Central memory CD8-positive, alpha-beta T cell (primary cell): ENCODE measurements at regions not wholly inside any gene's neighbourhood (a gene's known extent, or its start where the extent isn't known, plus 50 kb on each side); places are given as distances from the start of the nearest gene placed in this dataset.

Source experiments
- ATAC-seq: fragments of 150-1000 bp; cut with Tn5 transposase; replicated peaks from 2 replicates; pipeline ENCODE4 v1.10.0; 2022; ENCODE audit warnings: mild to moderate bottlenecking, moderate FRiP score, moderate number of reproducible peaks; ENCODE audit not compliant: poor library complexity, severe bottlenecking; ENCODE audit errors: extremely low read depth
- DNase-seq, 2 donors: peaks; one replicate each; pipeline ENCODE4 v3.0.0; 2021; ENCODE audit warnings: low spot score in 2 of 2
- H3K27ac Mint-ChIP-seq: one replicate; pipeline ENCODE4 v1.8.0; 2022; ENCODE audit warnings: low read depth, mild to moderate bottlenecking, moderate library complexity, mixed read lengths
- H3K27me3 Mint-ChIP-seq: one replicate; pipeline ENCODE4 v1.8.0; 2022; ENCODE audit warnings: mixed read lengths
- H3K36me3 Mint-ChIP-seq: one replicate; pipeline ENCODE4 v1.8.0; 2022; ENCODE audit warnings: mild to moderate bottlenecking, moderate library complexity, mixed read lengths; ENCODE audit not compliant: insufficient read depth
- H3K4me1 Mint-ChIP-seq: one replicate; pipeline ENCODE4 v1.8.0; 2022; ENCODE audit warnings: mixed read lengths
- H3K4me3 Mint-ChIP-seq: one replicate; pipeline ENCODE4 v1.8.0; 2022; ENCODE audit warnings: mild to moderate bottlenecking, moderate library complexity, mixed read lengths
- H3K9me3 Mint-ChIP-seq: one replicate; pipeline ENCODE4 v1.8.0; 2022; ENCODE audit warnings: mixed read lengths

DNA sequence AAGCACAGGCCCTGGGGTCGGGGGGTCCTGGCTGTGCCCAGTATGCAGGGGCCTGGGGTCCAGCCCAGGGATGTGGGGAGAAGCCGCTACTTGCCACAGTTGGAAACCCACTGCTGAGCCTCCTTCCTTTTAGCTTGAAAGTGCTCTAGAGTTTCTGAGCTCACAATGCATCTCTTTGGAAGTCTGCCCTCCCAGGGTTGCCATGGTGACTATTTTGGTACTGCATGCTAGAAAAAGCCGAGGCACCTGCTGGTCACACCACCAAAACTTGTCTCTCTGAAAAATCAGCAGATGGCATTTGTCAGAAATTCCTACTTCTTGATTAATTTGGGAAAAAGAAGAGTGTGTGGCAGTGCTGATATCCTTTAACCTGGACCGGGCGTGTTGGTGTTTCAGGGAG lies 151.8 kb downstream of the SEC61B start:
- DNase-seq (no peak), ATAC-seq (no peak)
- Mint-ChIP-seq H3K36me3 (no peaks in the 10 kb centered on the region), H3K27ac (no peak overlapping the region), H3K4me3 (no peak overlapping the region), H3K9me3 (no peaks in the 10 kb centered on the region), H3K27me3 (peaks cover 68% of the 10 kb centered on the region), H3K4me1 (no peaks in the 10 kb centered on the region)

- Mint-ChIP-seq H3K36me3 (no peaks in the 10 kb centered on the region), H3K4me1 (no peaks in the 10 kb centered on the region), H3K27me3 (peaks cover 66% of the 10 kb centered on the region), H3K27ac (no peak overlapping the region), H3K4me3 (no peak overlapping the region), H3K9me3 (no peaks in the 10 kb centered on the region)
- DNase-seq (no peak), ATAC-seq (no peak)
Measured at GRCh38 chr9:99374793-99375192, 152.7 kb downstream of the SEC61B start.

- Mint-ChIP-seq H3K27ac (no peak overlapping the region), H3K36me3 (no peaks in the 10 kb centered on the region), H3K27me3 (peaks cover 66% of the 10 kb centered on the region), H3K4me1 (no peaks in the 10 kb centered on the region), H3K4me3 (no peak overlapping the region), H3K9me3 (no peaks in the 10 kb centered on the region)
- ATAC-seq (no peak), DNase-seq (no peak)
Measured at GRCh38 chr9:99375481-99375880, 153.4 kb downstream of the SEC61B start.

GRCh38 chr9:99377790-99378775 lies 156.0 kb downstream of the SEC61B start:
- DNase-seq (no peak), ATAC-seq (no peak)
- no peak overlapping the region for H3K4me3 Mint-ChIP-seq
- no peaks in the 10 kb centered on the region for H3K4me1 Mint-ChIP-seq
- peaks cover 77% of the 10 kb centered on the region for H3K27me3 Mint-ChIP-seq
- no peak overlapping the region for H3K27ac Mint-ChIP-seq
- H3K9me3 Mint-ChIP-seq = no peaks in the 10 kb centered on the region
- no peaks in the 10 kb centered on the region for H3K36me3 Mint-ChIP-seq

GRCh38 chr9:99383536-99383935 lies 161.5 kb downstream of the SEC61B start:
- Mint-ChIP-seq H3K9me3 (no peaks in the 10 kb centered on the region), H3K4me1 (no peaks in the 10 kb centered on the region), H3K36me3 (no peaks in the 10 kb centered on the region), H3K4me3 (no peak overlapping the region), H3K27me3 (peaks cover 65% of the 10 kb centered on the region), H3K27ac (no peak overlapping the region)
- ATAC-seq (no peak), DNase-seq (no peak)

GRCh38 chr9:99385215-99385614 lies 163.1 kb downstream of the SEC61B start:
- H3K27me3 Mint-ChIP-seq = peaks cover 50% of the 10 kb centered on the region
- ATAC-seq = no peak

GRCh38 chr9:99385814-99386279 lies 163.8 kb downstream of the SEC61B start:
- Mint-ChIP-seq H3K4me1 (no peaks in the 10 kb centered on the region), H3K27ac (no peak overlapping the region), H3K27me3 (peaks cover 45% of the 10 kb centered on the region), H3K36me3 (no peaks in the 10 kb centered on the region), H3K9me3 (no peaks in the 10 kb centered on the region), H3K4me3 (no peak overlapping the region)
- DNase-seq (no peak), ATAC-seq (no peak)

More at GRCh38 chr9:99385215-99385614, 163.1 kb downstream of the SEC61B start:
- H3K27ac Mint-ChIP-seq = no peak overlapping the region
- H3K4me1 Mint-ChIP-seq = no peaks in the 10 kb centered on the region
- no peaks in the 10 kb centered on the region for H3K9me3 Mint-ChIP-seq
- H3K36me3 Mint-ChIP-seq = no peaks in the 10 kb centered on the region
- H3K4me3 Mint-ChIP-seq = no peak overlapping the region
- no peak for DNase-seq

- H3K9me3 Mint-ChIP-seq = no peaks in the 10 kb centered on the region
- no peaks in the 10 kb centered on the region for H3K4me1 Mint-ChIP-seq
- no peaks in the 10 kb centered on the region for H3K36me3 Mint-ChIP-seq
Measured at GRCh38 chr9:99387431-99387830, 165.3 kb downstream of the SEC61B start.

GRCh38 chr9:99389087-99390033 lies 167.3 kb downstream of the SEC61B start:
- Mint-ChIP-seq H3K9me3 (no peaks in the 10 kb centered on the region), H3K4me3 (no peak overlapping the region), H3K4me1 (no peaks in the 10 kb centered on the region), H3K27ac (no peak overlapping the region), H3K27me3 (peaks cover 10% of the 10 kb centered on the region), H3K36me3 (no peaks in the 10 kb centered on the region)
- DNase-seq = no peak
- ATAC-seq = no peak

More at GRCh38 chr9:99387431-99387830, 165.3 kb downstream of the SEC61B start:
- H3K27me3 Mint-ChIP-seq = peaks cover 30% of the 10 kb centered on the region
- no peak for ATAC-seq
- no peak for DNase-seq
- H3K4me3 Mint-ChIP-seq = no peak overlapping the region
- no peak overlapping the region for H3K27ac Mint-ChIP-seq

DNA sequence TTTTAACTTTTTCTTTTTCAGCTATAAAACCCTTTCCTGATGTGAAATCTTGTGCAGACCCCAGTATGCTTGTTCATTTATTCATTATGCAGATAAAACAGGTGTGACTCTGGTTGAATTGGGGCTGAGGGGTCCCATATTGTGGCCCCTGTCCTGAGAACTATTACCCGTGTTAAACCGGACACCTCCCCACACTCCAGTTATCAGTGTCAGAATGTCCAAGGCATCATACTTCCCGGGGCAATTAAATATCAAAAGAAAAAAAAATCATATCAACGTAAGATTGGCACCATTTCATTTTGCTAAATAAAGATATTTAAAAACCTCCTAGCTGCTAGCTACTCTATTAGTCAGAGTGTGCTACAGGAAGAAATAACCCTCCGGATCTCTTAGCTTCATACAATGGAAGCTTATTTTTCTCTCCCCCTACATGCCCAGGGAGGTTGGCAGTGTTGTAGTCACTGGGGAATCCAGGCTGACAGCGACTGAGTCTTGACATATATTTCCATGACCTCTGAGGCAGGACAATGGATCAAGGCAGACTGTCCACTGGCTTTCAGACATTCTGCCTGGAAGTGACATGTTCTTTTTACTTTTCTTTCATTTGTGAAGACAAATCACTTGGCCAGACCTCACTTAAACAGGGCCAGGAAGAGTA lies 170.0 kb downstream of the SEC61B start:
- DNase-seq (no peak), ATAC-seq (no peak)
- Mint-ChIP-seq H3K4me3 (no peak overlapping the region), H3K9me3 (no peaks in the 10 kb centered on the region), H3K36me3 (no peaks in the 10 kb centered on the region), H3K27ac (no peak overlapping the region), H3K4me1 (no peaks in the 10 kb centered on the region), H3K27me3 (no peaks in the 10 kb centered on the region)

DNA sequence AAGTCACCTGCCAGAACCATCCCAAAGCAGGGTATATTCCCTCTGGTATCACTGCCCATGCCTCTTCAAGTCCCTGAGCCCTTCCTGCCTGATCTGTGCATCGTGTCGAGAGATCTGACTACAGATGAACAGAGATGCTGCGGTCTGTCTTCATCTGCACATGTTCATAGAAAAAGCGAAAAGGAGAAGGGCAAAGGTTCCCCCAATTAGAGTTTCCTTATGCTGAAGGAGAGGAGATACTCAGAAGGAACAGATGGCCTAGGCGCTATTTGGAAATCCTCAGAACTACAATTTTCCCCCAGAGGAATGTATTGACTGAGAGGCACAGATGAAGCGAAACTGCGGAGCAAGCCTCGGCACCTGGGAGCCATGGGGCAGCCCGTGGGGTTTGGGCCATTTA lies 170.9 kb downstream of the SEC61B start:
- no peak for DNase-seq
- no peaks in the 10 kb centered on the region for H3K36me3 Mint-ChIP-seq
- H3K27me3 Mint-ChIP-seq = no peaks in the 10 kb centered on the region
- no peaks in the 10 kb centered on the region for H3K9me3 Mint-ChIP-seq
- no peaks in the 10 kb centered on the region for H3K4me1 Mint-ChIP-seq
- ATAC-seq = no peak
- no peak overlapping the region for H3K4me3 Mint-ChIP-seq
- no peak overlapping the region for H3K27ac Mint-ChIP-seq

GRCh38 chr9:99393993-99394392 lies 171.9 kb downstream of the SEC61B start:
- Mint-ChIP-seq H3K4me1 (no peaks in the 10 kb centered on the region), H3K36me3 (no peaks in the 10 kb centered on the region), H3K9me3 (no peaks in the 10 kb centered on the region), H3K4me3 (no peak overlapping the region), H3K27me3 (no peaks in the 10 kb centered on the region), H3K27ac (no peak overlapping the region)
- no peak for DNase-seq
- no peak for ATAC-seq
